B cell (primary cell): ENCODE measurements at regions not wholly inside any gene's neighbourhood (a gene's known extent, or its start where the extent isn't known, plus 50 kb on each side); places are given as distances from the start of the nearest gene placed in this dataset.

Experiments used
- ATAC-seq: fragments of 200-7000 bp; cut with Tn5 transposase; one replicate; pipeline ENCODE4 v1.10.0; 2021; ENCODE audit warnings: low read depth, mild to moderate bottlenecking, moderate number of reproducible peaks, moderate library complexity
- CTCF ChIA-PET: fragments of 350-600 bp; sonication (Branson Sonifier 250); formaldehyde crosslinking; loops from one replicate; lab custom pipeline; 2021; ENCODE audit warnings: antibody characterized with exemption, inconsistent platforms; lab: Charles Lee
- POLR2A ChIA-PET: fragments of 350-600 bp; sonication (Branson Sonifier 250); formaldehyde crosslinking; loops from one replicate; lab custom pipeline; 2021; ENCODE audit warnings: antibody characterized with exemption; lab: Charles Lee
- DNase-seq: peaks from one replicate; pipeline ENCODE4 v3.0.0; 2013
- H2AFZ ChIP-seq: 2 replicates; pipeline ENCODE4 v1.6.1; 2012; ENCODE audit warnings: mild to moderate bottlenecking, low read depth, low read length; ENCODE audit not compliant: insufficient read depth, poor library complexity, severe bottlenecking
- H3K27ac ChIP-seq, 2 donors: 1 replicate in 1 of 2; 2 replicates in 1 of 2; pipeline ENCODE4 v1.5.1; 2012 to 2013; ENCODE audit warnings: low read length in 2 of 2, mild to moderate bottlenecking in 2 of 2, moderate library complexity in 1 of 2
- H3K27me3 ChIP-seq, 4 experiments: fragments of 200-600 bp in 1 of 4; sonication (generic) in 1 of 4; replicated peaks in 1 of 4; 1 replicate in 2 of 4; 2 replicates in 2 of 4; pipeline versions ENCODE4 v1.6.1 to v1.7.0; 2013 to 2016; ENCODE audit warnings: low read length in 3 of 4, mild to moderate bottlenecking in 2 of 4, mixed read lengths in 1 of 4, moderate library complexity in 1 of 4; ENCODE audit not compliant: insufficient read depth in 4 of 4, control insufficient read depth in 3 of 4; ENCODE audit errors: control extremely low read depth in 1 of 4
- H3K36me3 ChIP-seq, 2 experiments: replicated peaks in 1 of 2; 1 replicate in 1 of 2; 2 replicates in 1 of 2; pipeline versions ENCODE4 v1.6.1 to v1.7.1; 2013; ENCODE audit warnings: low read length in 1 of 2; ENCODE audit not compliant: insufficient read depth in 2 of 2, control insufficient read depth in 1 of 2; ENCODE audit errors: control extremely low read depth in 1 of 2, extremely low read depth in 1 of 2
- H3K4me1 ChIP-seq, 2 donors: fragments of 200-600 bp in 1 of 2; sonication (generic) in 1 of 2; 1 replicate in 1 of 2; 2 replicates in 1 of 2; pipeline versions ENCODE4 v1.5.1 to v1.6.1; 2013 to 2017; ENCODE audit warnings: low read length in 2 of 2; ENCODE audit not compliant: control insufficient read depth in 2 of 2, insufficient read depth in 2 of 2
- H3K4me2 ChIP-seq: replicated peaks from 2 replicates; pipeline ENCODE3; 2012; ENCODE audit warnings: mild to moderate bottlenecking, low read depth, low read length; ENCODE audit not compliant: poor library complexity, severe bottlenecking
- H3K4me3 ChIP-seq, 5 experiments: fragments of 200-600 bp in 1 of 5; sonication (generic) in 1 of 5; 1 replicate in 3 of 5; 2 replicates in 2 of 5; pipeline versions ENCODE4 v1.5.1 to v1.7.0; 2011 to 2016; ENCODE audit warnings: low read length in 4 of 5, mild to moderate bottlenecking in 4 of 5, low read depth in 2 of 5, control low read depth in 1 of 5, moderate library complexity in 1 of 5; ENCODE audit not compliant: insufficient read depth in 1 of 5; ENCODE audit errors: control extremely low read depth in 1 of 5, extremely low read depth in 1 of 5
- H3K79me2 ChIP-seq: fragments of 200-600 bp; sonication (generic); one replicate; pipeline ENCODE4 v1.6.0; 2016; ENCODE audit warnings: low read length; ENCODE audit not compliant: control insufficient read depth, insufficient read depth
- H3K9ac ChIP-seq: fragments of 200-600 bp; sonication (generic); 2 replicates; pipeline ENCODE4 v1.6.1; 2017; ENCODE audit warnings: mild to moderate bottlenecking, low read length, moderate library complexity
- H3K9me3 ChIP-seq, 3 donors: one replicate each; pipeline versions ENCODE4 v1.6.1 to v1.7.1; 2013; ENCODE audit warnings: low read length in 2 of 3; ENCODE audit not compliant: control insufficient read depth in 2 of 3, insufficient read depth in 1 of 3; ENCODE audit errors: control extremely low read depth in 1 of 3
- H4K20me1 ChIP-seq: 2 replicates; pipeline ENCODE4 v1.6.0; 2012; ENCODE audit warnings: mild to moderate bottlenecking, low read length; ENCODE audit not compliant: insufficient read depth, control insufficient read depth, poor library complexity, severe bottlenecking
- H3K27ac Mint-ChIP-seq: one replicate; pipeline ENCODE4 v1.8.0; 2021; ENCODE audit warnings: mixed read lengths
- H3K27me3 Mint-ChIP-seq: one replicate; pipeline ENCODE4 v1.8.0; 2021; ENCODE audit warnings: mixed read lengths
- H3K4me1 Mint-ChIP-seq: one replicate; pipeline ENCODE4 v1.8.0; 2021; ENCODE audit warnings: mixed read lengths
- H3K4me3 Mint-ChIP-seq: one replicate; pipeline ENCODE4 v1.8.0; 2021; ENCODE audit warnings: mixed read lengths
- H3K9me3 Mint-ChIP-seq: one replicate; pipeline ENCODE4 v1.8.0; 2022; ENCODE audit warnings: mixed read lengths; ENCODE audit not compliant: insufficient read depth
- CTCF ChIP-seq: fragments of 200-600 bp; IDR thresholded peaks from one replicate; pipeline ENCODE4 v1.8.0; 2022; ENCODE audit warnings: antibody characterized with exemption, mild to moderate bottlenecking
- EZH2 ChIP-seq: IDR thresholded peaks from 2 replicates; pipeline ENCODE4 v1.6.1; 2012; ENCODE audit warnings: borderline replicate concordance, low read depth, mild to moderate bottlenecking, moderate library complexity, low read length; ENCODE audit not compliant: insufficient read depth, poor library complexity, severe bottlenecking
- WGBS: methylation state at CpG from one replicate; pipeline ENCODE4 v1.1.5; 2013; ENCODE audit warnings: missing lambda C conversion rate; ENCODE audit not compliant: insufficient coverage; 5-methylcytosine and 5-hydroxymethylcytosine counted together
- intact Hi-C: fragments of 100-400 bp; cut with micrococcal nuclease; formaldehyde crosslinking; loops from one replicate; pipeline ENCODE4 v1.10.0; 2022

- 100% methylated on average over 1 of the region's 5 CpGs for WGBS
- H3K4me3 ChIP-seq = no peak overlapping the region
- Mint-ChIP-seq H3K4me1 (peaks cover 3% of the 10 kb centered on the region), H3K27me3 (no peaks in the 10 kb centered on the region), H3K4me3 (no peak overlapping the region), H3K27ac (no peak overlapping the region), H3K9me3 (no peaks in the 10 kb centered on the region)
- no peak overlapping the region for H3K9ac ChIP-seq
- H3K4me2 ChIP-seq = no peak overlapping the region
- POLR2A ChIA-PET = no interaction called here
- no peak for TF ChIP-seq CTCF
- no peak overlapping the region for H3K27ac ChIP-seq
- no peaks in the 10 kb centered on the region for H3K27me3 ChIP-seq
- ATAC-seq (no peak), DNase-seq (no peak)
- H2AFZ ChIP-seq = no peak overlapping the region
- H3K4me1 ChIP-seq = no peaks in the 10 kb centered on the region
- no peaks in the 10 kb centered on the region for H4K20me1 ChIP-seq
- H3K36me3 ChIP-seq = no peaks in the 10 kb centered on the region
- intact Hi-C loops = no loop called here
- CTCF ChIA-PET = no interaction called here
- H3K79me2 ChIP-seq = no peaks in the 10 kb centered on the region
- peaks cover 0 to 15% (median 3%) of the 10 kb centered on the region in 3 donors for H3K9me3 ChIP-seq
These were observed 275.3 kb upstream of the KLF12 start for GRCh38 chr13:74409551-74409950.

GRCh38 chr13:74406420-74406819 is 272.2 kb upstream of the KLF12 start:
- Histone ChIP-seq H3K36me3 (no peaks in the 10 kb centered on the region), H3K79me2 (no peaks in the 10 kb centered on the region), H3K27ac (no peak overlapping the region), H4K20me1 (no peaks in the 10 kb centered on the region), H3K4me1 (no peaks in the 10 kb centered on the region), H2AFZ (no peak overlapping the region), H3K9me3 (peaks cover 0 to 3% (median 0%) of the 10 kb centered on the region in 3 donors), H3K4me3 (no peak overlapping the region), H3K9ac (no peak overlapping the region), H3K27me3 (no peaks in the 10 kb centered on the region), H3K4me2 (no peak overlapping the region)
- no peak overlapping the region for H3K27ac Mint-ChIP-seq
- no peaks in the 10 kb centered on the region for H3K27me3 Mint-ChIP-seq
- H3K4me3 Mint-ChIP-seq = no peak overlapping the region
- intact Hi-C loops = no loop called here
- TF ChIP-seq EZH2 = no peak
- no peak for TF ChIP-seq CTCF
- CTCF ChIA-PET = interaction anchor here (0.6 kb wide), 1 partner anchor 101 kb away, joined by 4 read pairs; no protein-coding TSS in a partner anchor
- no peak for DNase-seq
- POLR2A ChIA-PET = no interaction called here
- peaks cover 3% of the 10 kb centered on the region for H3K4me1 Mint-ChIP-seq
- 77% methylated on average over 2 of the region's 3 CpGs for WGBS
- peaks cover under 1% of the 10 kb centered on the region for H3K9me3 Mint-ChIP-seq
- no peak for ATAC-seq
